Liver (tissue), 8 donors: ENCODE measurements at regions not wholly inside any gene's neighbourhood (a gene's known extent, or its start where the extent isn't known, plus 50 kb on each side); places are given as distances from the start of the nearest gene placed in this dataset.

Experiments
- DNase-seq: peaks from one replicate; pipeline ENCODE4 v3.0.0-alpha.2; 2017; ENCODE audit warnings: low spot score
- H3K27ac ChIP-seq, 2 donors: one replicate each; pipeline ENCODE4 v1.7.0; 2013; ENCODE audit warnings: inconsistent platforms in 2 of 2, low read length in 2 of 2, control low read depth in 1 of 2, low read depth in 1 of 2, mild to moderate bottlenecking in 1 of 2
- H3K27me3 ChIP-seq, 4 donors: one replicate each; pipeline versions ENCODE4 v1.6.1 to v1.7.0; 2013; ENCODE audit warnings: low read length in 3 of 4, inconsistent platforms in 1 of 4, mild to moderate bottlenecking in 1 of 4, moderate library complexity in 1 of 4; ENCODE audit not compliant: control insufficient read depth in 4 of 4, insufficient read depth in 4 of 4
- H3K36me3 ChIP-seq, 4 donors: one replicate each; pipeline versions ENCODE4 v1.6.1 to v1.7.0; 2013; ENCODE audit warnings: low read length in 3 of 4, mild to moderate bottlenecking in 3 of 4, low read depth in 1 of 4, moderate library complexity in 1 of 4; ENCODE audit not compliant: control insufficient read depth in 4 of 4, insufficient read depth in 3 of 4
- H3K4me1 ChIP-seq, 4 donors: one replicate each; pipeline versions ENCODE4 v1.6.1 to v1.7.0; 2013; ENCODE audit warnings: low read length in 3 of 4, mild to moderate bottlenecking in 3 of 4, moderate library complexity in 1 of 4; ENCODE audit not compliant: control insufficient read depth in 4 of 4, insufficient read depth in 4 of 4
- H3K4me3 ChIP-seq, 3 donors: one replicate each; pipeline versions ENCODE4 v1.6.1 to v1.7.0; 2013; ENCODE audit warnings: low read length in 3 of 3, control low read depth in 1 of 3, low read depth in 1 of 3, mild to moderate bottlenecking in 1 of 3
- H3K9ac ChIP-seq, 2 donors: one replicate each; pipeline ENCODE4 v1.7.0; 2013; ENCODE audit warnings: low read length in 2 of 2, mild to moderate bottlenecking in 2 of 2, moderate library complexity in 2 of 2, control low read depth in 1 of 2, low read depth in 1 of 2
- H3K9me3 ChIP-seq, 4 donors: one replicate each; pipeline versions ENCODE4 v1.6.1 to v1.7.0; 2013; ENCODE audit warnings: low read length in 3 of 4; ENCODE audit not compliant: control insufficient read depth in 4 of 4
- ATF3 ChIP-seq: IDR thresholded peaks from 2 replicates; pipeline ENCODE4 v1.6.1; 2016; ENCODE audit warnings: antibody characterized with exemption
- FOXA1 ChIP-seq: IDR thresholded peaks from 2 replicates; pipeline ENCODE4 v1.6.1; 2016; ENCODE audit warnings: antibody characterized with exemption
- FOXA2 ChIP-seq: IDR thresholded peaks from 2 replicates; pipeline ENCODE4 v1.6.1; 2016; ENCODE audit warnings: antibody characterized with exemption
- HNF4G ChIP-seq: IDR thresholded peaks from 2 replicates; pipeline ENCODE4 v1.6.1; 2016; ENCODE audit warnings: antibody characterized with exemption
- JUND ChIP-seq, 2 donors: IDR thresholded peaks; 2 replicates each; pipeline ENCODE4 v1.6.1; 2016; ENCODE audit warnings: antibody characterized with exemption in 2 of 2
- MAX ChIP-seq: IDR thresholded peaks from 2 replicates; pipeline ENCODE4 v1.6.1; 2016; ENCODE audit warnings: antibody characterized with exemption
- NR2F2 ChIP-seq: IDR thresholded peaks from 2 replicates; pipeline ENCODE4 v1.6.1; 2016; ENCODE audit warnings: antibody characterized with exemption
- RAD21 ChIP-seq, 2 donors: IDR thresholded peaks; 2 replicates each; pipeline ENCODE4 v1.6.1; 2016; ENCODE audit warnings: antibody characterized with exemption in 2 of 2, mild to moderate bottlenecking in 2 of 2
- RXRA ChIP-seq, 2 donors: IDR thresholded peaks; 2 replicates each; pipeline ENCODE4 v1.6.1; 2017 to 2018; ENCODE audit warnings: antibody characterized with exemption in 2 of 2, mild to moderate bottlenecking in 1 of 2
- SP1 ChIP-seq: IDR thresholded peaks from 2 replicates; pipeline ENCODE4 v1.6.1; 2018; ENCODE audit warnings: antibody characterized with exemption, mild to moderate bottlenecking
- TAF1 ChIP-seq: conservative IDR thresholded peaks from 2 replicates; pipeline ENCODE4 v1.6.1; 2016; ENCODE audit warnings: antibody characterized with exemption, mild to moderate bottlenecking
- YY1 ChIP-seq: IDR thresholded peaks from 2 replicates; pipeline ENCODE4 v1.6.1; 2016; ENCODE audit warnings: antibody characterized with exemption, mild to moderate bottlenecking
- WGBS: extraction: QIAGEN DNeasy Blood & Tissue Kit; methylation state at CpG from one replicate; pipeline ENCODE4 v1.1.7; 2013; 5-methylcytosine and 5-hydroxymethylcytosine counted together
- TF ChIP-seq, protein P1 (sequence below): IDR thresholded peaks from 2 replicates; pipeline ENCODE4 v1.6.1; 2016; ENCODE audit warnings: antibody characterized with exemption, mild to moderate bottlenecking
- TF ChIP-seq, protein P2 (sequence below): IDR thresholded peaks from 2 replicates; pipeline ENCODE4 v1.6.1; 2016; ENCODE audit warnings: antibody characterized with exemption
- TF ChIP-seq, protein P3 (sequence below): fragments of 150-350 bp; IDR thresholded peaks from 2 replicates; pipeline ENCODE4 v1.5.1; 2017; ENCODE audit warnings: improper control_type of control experiment, low read depth, low read length; ENCODE audit not compliant: missing input control
- donor health status: healthy.
- donor health status: healthy.
- donor health status: healthy.
- donor health status: healthy.
- donor health status: healthy.

DNA sequence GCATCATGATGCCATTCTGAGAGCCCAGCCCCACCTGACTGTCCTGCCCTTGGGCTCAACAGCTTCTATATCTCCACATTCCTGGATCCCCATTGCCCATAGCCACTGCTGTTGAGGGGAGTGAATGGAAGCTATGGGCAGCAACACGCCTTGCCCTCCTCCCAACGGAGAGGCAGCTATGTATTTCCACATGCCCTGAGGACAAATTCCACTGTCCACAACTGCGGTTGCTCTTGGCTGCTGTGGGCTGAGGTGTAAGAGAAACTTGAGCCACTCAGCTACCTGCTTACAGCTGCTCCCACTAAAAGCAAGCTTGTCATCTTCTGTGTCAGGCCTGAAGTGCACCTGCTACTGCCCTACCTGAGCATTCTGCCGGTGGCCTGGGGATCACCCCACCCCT lies 222.9 kb downstream of the PSAT1 start (continued):
- TF ChIP-seq, protein P1, sequence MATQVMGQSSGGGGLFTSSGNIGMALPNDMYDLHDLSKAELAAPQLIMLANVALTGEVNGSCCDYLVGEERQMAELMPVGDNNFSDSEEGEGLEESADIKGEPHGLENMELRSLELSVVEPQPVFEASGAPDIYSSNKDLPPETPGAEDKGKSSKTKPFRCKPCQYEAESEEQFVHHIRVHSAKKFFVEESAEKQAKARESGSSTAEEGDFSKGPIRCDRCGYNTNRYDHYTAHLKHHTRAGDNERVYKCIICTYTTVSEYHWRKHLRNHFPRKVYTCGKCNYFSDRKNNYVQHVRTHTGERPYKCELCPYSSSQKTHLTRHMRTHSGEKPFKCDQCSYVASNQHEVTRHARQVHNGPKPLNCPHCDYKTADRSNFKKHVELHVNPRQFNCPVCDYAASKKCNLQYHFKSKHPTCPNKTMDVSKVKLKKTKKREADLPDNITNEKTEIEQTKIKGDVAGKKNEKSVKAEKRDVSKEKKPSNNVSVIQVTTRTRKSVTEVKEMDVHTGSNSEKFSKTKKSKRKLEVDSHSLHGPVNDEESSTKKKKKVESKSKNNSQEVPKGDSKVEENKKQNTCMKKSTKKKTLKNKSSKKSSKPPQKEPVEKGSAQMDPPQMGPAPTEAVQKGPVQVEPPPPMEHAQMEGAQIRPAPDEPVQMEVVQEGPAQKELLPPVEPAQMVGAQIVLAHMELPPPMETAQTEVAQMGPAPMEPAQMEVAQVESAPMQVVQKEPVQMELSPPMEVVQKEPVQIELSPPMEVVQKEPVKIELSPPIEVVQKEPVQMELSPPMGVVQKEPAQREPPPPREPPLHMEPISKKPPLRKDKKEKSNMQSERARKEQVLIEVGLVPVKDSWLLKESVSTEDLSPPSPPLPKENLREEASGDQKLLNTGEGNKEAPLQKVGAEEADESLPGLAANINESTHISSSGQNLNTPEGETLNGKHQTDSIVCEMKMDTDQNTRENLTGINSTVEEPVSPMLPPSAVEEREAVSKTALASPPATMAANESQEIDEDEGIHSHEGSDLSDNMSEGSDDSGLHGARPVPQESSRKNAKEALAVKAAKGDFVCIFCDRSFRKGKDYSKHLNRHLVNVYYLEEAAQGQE, result no peak

DNA sequence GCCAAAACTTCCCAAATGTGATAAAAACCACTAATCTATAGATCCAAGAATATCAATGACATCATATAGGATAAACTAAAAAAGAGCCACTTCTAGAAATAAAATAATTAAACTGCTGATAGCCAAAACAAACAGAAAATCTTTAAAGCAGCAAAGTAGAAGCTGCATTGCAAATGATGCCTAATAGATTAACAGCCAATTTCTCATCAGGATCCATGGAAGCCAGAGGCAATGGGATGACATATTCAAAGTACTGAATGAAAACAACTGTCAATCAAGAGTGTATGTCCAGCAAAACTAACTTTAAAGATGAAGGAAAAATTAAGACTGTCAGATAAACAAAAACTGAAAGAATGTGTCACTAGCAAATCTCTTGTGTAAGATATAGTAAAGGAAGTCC lies 224.8 kb downstream of the PSAT1 start:
- Histone ChIP-seq H3K36me3 (no peaks in the 10 kb centered on the region), H3K4me1 (no peaks in the 10 kb centered on the region), H3K9me3 (peaks cover 4 to 15% (median 10%) of the 10 kb centered on the region in 4 donors), H3K4me3 (no peak overlapping the region), H3K27me3 (no peaks in the 10 kb centered on the region), H3K27ac (no peak overlapping the region), H3K9ac (no peak overlapping the region)
- TF ChIP-seq TAF1, result no peak
- no peak for TF ChIP-seq FOXA1
- no peak for TF ChIP-seq RXRA (IDR thresholded peaks at IDR 0.05)
- no peak for TF ChIP-seq MAX
- no peak for TF ChIP-seq HNF4G
- no peak for TF ChIP-seq FOXA2
- no peak for DNase-seq

GRCh38 chr9:78525986-78526560 lies 229.1 kb downstream of the PSAT1 start:
- no peak overlapping the region for H3K27ac ChIP-seq
- peaks cover 0 to 7% (median 1%) of the 10 kb centered on the region in 4 donors for H3K9me3 ChIP-seq
- no peaks in the 10 kb centered on the region for H3K27me3 ChIP-seq
- DNase-seq, result no peak
- no peaks in the 10 kb centered on the region for H3K36me3 ChIP-seq
- WGBS, result 84% methylated on average over 2 of the region's 2 CpGs
- TF ChIP-seq, protein P2, sequence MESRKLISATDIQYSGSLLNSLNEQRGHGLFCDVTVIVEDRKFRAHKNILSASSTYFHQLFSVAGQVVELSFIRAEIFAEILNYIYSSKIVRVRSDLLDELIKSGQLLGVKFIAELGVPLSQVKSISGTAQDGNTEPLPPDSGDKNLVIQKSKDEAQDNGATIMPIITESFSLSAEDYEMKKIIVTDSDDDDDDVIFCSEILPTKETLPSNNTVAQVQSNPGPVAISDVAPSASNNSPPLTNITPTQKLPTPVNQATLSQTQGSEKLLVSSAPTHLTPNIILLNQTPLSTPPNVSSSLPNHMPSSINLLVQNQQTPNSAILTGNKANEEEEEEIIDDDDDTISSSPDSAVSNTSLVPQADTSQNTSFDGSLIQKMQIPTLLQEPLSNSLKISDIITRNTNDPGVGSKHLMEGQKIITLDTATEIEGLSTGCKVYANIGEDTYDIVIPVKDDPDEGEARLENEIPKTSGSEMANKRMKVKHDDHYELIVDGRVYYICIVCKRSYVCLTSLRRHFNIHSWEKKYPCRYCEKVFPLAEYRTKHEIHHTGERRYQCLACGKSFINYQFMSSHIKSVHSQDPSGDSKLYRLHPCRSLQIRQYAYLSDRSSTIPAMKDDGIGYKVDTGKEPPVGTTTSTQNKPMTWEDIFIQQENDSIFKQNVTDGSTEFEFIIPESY, result no peak
- TF ChIP-seq YY1 (no peak), ATF3 (no peak), FOXA2 (no peak), SP1 (no peak), RXRA (IDR thresholded peaks at IDR 0.05) (no peak), MAX (no peak), HNF4G (no peak), NR2F2 (no peak), FOXA1 (no peak), RAD21 (IDR thresholded peaks at IDR 0.05) (no peak), JUND (IDR thresholded peaks at IDR 0.05) (no peak), TAF1 (no peak)
- TF ChIP-seq, protein P1, result no peak
- TF ChIP-seq, protein P3, sequence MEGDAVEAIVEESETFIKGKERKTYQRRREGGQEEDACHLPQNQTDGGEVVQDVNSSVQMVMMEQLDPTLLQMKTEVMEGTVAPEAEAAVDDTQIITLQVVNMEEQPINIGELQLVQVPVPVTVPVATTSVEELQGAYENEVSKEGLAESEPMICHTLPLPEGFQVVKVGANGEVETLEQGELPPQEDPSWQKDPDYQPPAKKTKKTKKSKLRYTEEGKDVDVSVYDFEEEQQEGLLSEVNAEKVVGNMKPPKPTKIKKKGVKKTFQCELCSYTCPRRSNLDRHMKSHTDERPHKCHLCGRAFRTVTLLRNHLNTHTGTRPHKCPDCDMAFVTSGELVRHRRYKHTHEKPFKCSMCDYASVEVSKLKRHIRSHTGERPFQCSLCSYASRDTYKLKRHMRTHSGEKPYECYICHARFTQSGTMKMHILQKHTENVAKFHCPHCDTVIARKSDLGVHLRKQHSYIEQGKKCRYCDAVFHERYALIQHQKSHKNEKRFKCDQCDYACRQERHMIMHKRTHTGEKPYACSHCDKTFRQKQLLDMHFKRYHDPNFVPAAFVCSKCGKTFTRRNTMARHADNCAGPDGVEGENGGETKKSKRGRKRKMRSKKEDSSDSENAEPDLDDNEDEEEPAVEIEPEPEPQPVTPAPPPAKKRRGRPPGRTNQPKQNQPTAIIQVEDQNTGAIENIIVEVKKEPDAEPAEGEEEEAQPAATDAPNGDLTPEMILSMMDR, result no peak
- H3K4me1 ChIP-seq, result no peaks in the 10 kb centered on the region
- H3K9ac ChIP-seq, result no peak overlapping the region
- no peak overlapping the region for H3K4me3 ChIP-seq
